Kidney (tissue), 13 donors: ENCODE measurements at regions not wholly inside any gene's neighbourhood (a gene's known extent, or its start where the extent isn't known, plus 50 kb on each side); places are given as distances from the start of the nearest gene placed in this dataset.

Experiments used
- DNase-seq, 5 donors: peaks; one replicate each; pipeline ENCODE4 v3.0.0-alpha.2; 2013 to 2020
- FAIRE-seq: peaks from 2 replicates; lab custom pipeline; 2012; peaks lifted over from hg19 to GRCh38; lab: Jason Lieb, UNC
- H3K27ac ChIP-seq, 2 donors: one replicate each; pipeline ENCODE4 v1.7.0; 2013; ENCODE audit warnings: low read depth in 2 of 2, low read length in 2 of 2, inconsistent platforms in 1 of 2
- H3K27me3 ChIP-seq: one replicate; pipeline ENCODE4 v1.7.1; 2013; ENCODE audit warnings: low read length, inconsistent platforms; ENCODE audit not compliant: control insufficient read depth, insufficient read depth
- H3K36me3 ChIP-seq, 3 donors: one replicate each; pipeline versions ENCODE4 v1.7.0 to v1.7.1; 2013; ENCODE audit warnings: low read length in 3 of 3, control low read depth in 1 of 3, inconsistent platforms in 1 of 3; ENCODE audit not compliant: insufficient read depth in 3 of 3, control insufficient read depth in 2 of 3
- H3K4me1 ChIP-seq, 3 donors: one replicate each; pipeline versions ENCODE4 v1.7.0 to v1.7.1; 2013; ENCODE audit warnings: low read length in 3 of 3, inconsistent platforms in 1 of 3, low read depth in 1 of 3; ENCODE audit not compliant: control insufficient read depth in 2 of 3, insufficient read depth in 2 of 3
- H3K4me3 ChIP-seq, 3 donors: one replicate each; pipeline versions ENCODE4 v1.7.0 to v1.8.1; 2013; ENCODE audit warnings: low read length in 3 of 3, control low read depth in 1 of 3, inconsistent platforms in 1 of 3
- H3K9ac ChIP-seq, 3 donors: one replicate each; pipeline versions ENCODE4 v1.7.0 to v1.7.1; 2013; ENCODE audit warnings: low read length in 3 of 3, control low read depth in 1 of 3, inconsistent platforms in 1 of 3
- H3K9me3 ChIP-seq, 3 donors: one replicate each; pipeline versions ENCODE4 v1.7.0 to v1.7.1; 2013; ENCODE audit warnings: low read length in 3 of 3, control low read depth in 1 of 3, inconsistent platforms in 1 of 3; ENCODE audit not compliant: control insufficient read depth in 2 of 3, insufficient read depth in 1 of 3
- intact Hi-C: fragments of 100-400 bp; cut with DNase I; formaldehyde crosslinking; loops from one replicate; pipeline ENCODE4 v1.11.1; 2022
- TF ChIP-seq, protein P1 (sequence below): IDR thresholded peaks from 3 replicates; pipeline ENCODE4 v1.5.1; 2012; ENCODE audit warnings: mild to moderate bottlenecking, moderate library complexity, borderline replicate concordance; ENCODE audit not compliant: insufficient read depth; ENCODE audit errors: extremely low read depth
- donor health status: control.
- donor health status: control.
- donor health status: control.
- donor health status: control.
- donor health status: control.
- donor health status: DM: yes; HTN: yes; CAD: no.
- donor health status: Normal renal cell carcinoma (clear cell type).

DNA sequence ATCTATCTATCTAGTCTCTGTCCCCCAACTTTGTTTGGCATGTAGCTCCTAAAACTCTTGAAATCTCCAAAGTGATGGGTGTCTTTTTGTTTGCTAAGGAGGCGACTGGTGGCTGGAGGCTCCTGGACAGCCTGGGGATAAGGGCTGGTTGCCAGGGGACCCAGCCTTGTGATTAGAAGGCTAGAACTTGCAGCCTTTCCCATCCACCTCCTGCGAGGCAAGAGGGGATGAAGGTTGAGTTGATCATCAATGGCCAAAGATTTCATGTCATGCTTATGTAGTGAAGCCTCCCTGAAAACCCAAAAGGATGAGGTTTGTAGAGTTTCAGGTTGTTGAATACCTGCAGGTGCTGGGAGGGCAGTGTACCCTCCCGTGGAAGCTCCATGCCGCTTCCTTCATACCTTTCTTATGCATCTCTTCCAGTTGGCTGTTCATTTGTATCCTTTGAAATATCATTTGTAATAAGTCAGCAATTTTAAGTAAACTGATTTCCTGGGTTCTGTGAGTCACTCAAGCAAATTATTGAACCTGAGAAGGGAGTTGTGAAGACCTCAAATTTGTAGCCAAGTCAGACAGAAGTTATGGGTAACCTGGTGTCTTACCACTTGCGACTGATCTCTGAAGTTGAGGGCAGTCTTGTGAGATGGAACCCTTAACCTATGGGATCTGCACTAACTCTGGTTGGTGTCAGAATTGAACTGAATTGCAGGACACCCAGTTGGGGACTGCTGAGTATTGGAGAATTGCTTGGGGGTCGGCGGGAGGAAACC, 202.4 kb downstream of the SEC14L1 start:
- H3K4me1 ChIP-seq: peaks cover 0 to 8% (median 0%) of the 10 kb centered on the region in 3 donors
- FAIRE-seq: no peak
- H3K27me3 ChIP-seq: no peaks in the 10 kb centered on the region
- H3K4me3 ChIP-seq: no peak overlapping the region
- no peaks in the 10 kb centered on the region for H3K9me3 ChIP-seq
- no peak overlapping the region for H3K9ac ChIP-seq
- intact Hi-C loops: no loop called here
- TF ChIP-seq, protein P1, sequence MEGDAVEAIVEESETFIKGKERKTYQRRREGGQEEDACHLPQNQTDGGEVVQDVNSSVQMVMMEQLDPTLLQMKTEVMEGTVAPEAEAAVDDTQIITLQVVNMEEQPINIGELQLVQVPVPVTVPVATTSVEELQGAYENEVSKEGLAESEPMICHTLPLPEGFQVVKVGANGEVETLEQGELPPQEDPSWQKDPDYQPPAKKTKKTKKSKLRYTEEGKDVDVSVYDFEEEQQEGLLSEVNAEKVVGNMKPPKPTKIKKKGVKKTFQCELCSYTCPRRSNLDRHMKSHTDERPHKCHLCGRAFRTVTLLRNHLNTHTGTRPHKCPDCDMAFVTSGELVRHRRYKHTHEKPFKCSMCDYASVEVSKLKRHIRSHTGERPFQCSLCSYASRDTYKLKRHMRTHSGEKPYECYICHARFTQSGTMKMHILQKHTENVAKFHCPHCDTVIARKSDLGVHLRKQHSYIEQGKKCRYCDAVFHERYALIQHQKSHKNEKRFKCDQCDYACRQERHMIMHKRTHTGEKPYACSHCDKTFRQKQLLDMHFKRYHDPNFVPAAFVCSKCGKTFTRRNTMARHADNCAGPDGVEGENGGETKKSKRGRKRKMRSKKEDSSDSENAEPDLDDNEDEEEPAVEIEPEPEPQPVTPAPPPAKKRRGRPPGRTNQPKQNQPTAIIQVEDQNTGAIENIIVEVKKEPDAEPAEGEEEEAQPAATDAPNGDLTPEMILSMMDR: no peak
- DNase-seq: no peak
- no peak overlapping the region for H3K27ac ChIP-seq
- no peaks in the 10 kb centered on the region for H3K36me3 ChIP-seq

DNA sequence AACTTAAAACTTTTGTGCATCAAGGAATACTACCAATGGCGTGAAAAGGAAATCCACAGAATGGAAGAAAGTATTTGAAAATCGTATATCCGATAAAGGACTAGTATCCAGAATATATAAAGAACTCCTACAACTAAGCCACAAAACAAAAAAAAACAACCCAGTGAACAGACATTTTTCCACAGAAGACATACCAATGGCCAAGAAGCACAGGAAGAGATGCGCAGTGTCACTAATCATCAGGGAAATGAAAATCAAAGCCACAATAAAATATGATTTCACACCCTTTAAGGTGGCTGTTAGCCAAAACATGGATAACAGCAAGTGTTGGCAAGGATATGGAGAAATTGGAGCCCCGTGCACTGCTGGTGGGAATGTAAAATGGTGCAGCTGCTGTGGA, 203.3 kb downstream of the SEC14L1 start:
- FAIRE-seq: no peak
- TF ChIP-seq, protein P1: no peak
- Histone ChIP-seq H3K36me3 (no peaks in the 10 kb centered on the region), H3K4me1 (peaks cover 0 to 8% (median 0%) of the 10 kb centered on the region in 3 donors), H3K9ac (no peak overlapping the region), H3K9me3 (no peaks in the 10 kb centered on the region), H3K27me3 (no peaks in the 10 kb centered on the region), H3K27ac (no peak overlapping the region), H3K4me3 (no peak overlapping the region)
- DNase-seq: no peak
- intact Hi-C loops: no loop called here

DNA sequence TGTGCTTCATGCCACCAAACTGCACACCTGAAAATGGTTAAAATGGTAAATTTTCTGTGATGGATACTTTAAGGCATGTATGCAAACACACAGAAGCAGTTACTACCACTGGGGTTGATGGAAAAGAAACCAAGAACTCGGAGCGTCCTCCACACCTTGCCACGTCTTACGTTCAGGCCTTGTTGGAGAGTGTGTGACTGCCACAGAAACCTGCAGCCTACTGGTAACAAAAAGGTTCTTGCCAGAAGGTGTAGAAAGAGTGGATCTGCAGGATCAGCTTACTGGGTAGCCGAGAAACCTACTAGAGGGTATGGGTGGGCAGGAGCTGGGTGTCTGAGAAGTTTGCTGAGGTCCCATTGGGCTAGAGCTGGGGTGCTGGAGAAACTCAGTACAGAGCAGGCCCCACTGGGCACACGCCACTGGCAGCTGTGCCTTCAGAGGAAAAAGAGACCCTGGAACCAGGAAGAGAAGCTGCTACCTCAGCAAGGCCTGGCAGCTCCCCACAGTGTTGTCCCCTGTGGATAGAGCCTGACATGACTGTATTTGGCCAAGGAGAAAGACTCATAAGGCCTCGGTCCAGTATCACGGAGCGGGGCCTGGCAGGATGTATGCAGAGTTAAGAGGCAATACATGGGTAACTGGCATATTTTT, 204.6 kb downstream of the SEC14L1 start:
- TF ChIP-seq, protein P1: no peak
- FAIRE-seq (no peak), DNase-seq (no peak)
- H3K4me1 ChIP-seq: peaks cover 0 to 8% (median 0%) of the 10 kb centered on the region in 3 donors
- no peaks in the 10 kb centered on the region for H3K36me3 ChIP-seq
- no peak overlapping the region for H3K4me3 ChIP-seq
- intact Hi-C loops: no loop called here
- no peak overlapping the region for H3K27ac ChIP-seq
- no peaks in the 10 kb centered on the region for H3K9me3 ChIP-seq
- no peaks in the 10 kb centered on the region for H3K27me3 ChIP-seq
- H3K9ac ChIP-seq: no peak overlapping the region
